EH (cell line): ENCODE measurements at regions not wholly inside any gene's neighbourhood (a gene's known extent, or its start where the extent isn't known, plus 50 kb on each side); places are given as distances from the start of the nearest gene placed in this dataset.
"Not testable (repeated sequence)": the region's sequence is repeated elsewhere in the genome, so short reads cannot be mapped to it uniquely, and the experiment has no call there.

Experiments
- DNase-seq: peaks from one replicate; pipeline ENCODE4 v3.0.0-alpha.2; 2015; ENCODE audit warnings: low read depth

GRCh38 chr6:165008971-165009370 lies 300.4 kb downstream of the C6orf118 start:
- DNase-seq = no peak

GRCh38 chr6:165002866-165003265 lies 306.5 kb downstream of the C6orf118 start:
- DNase-seq = no peak

GRCh38 chr6:165002358-165002757 lies 307.0 kb downstream of the C6orf118 start:
- no peak for DNase-seq

GRCh38 chr6:165001502-165002157 lies 307.8 kb downstream of the C6orf118 start:
- DNase-seq = no peak

- no peak for DNase-seq
Measured at GRCh38 chr6:164998297-164998696, 311.1 kb downstream of the C6orf118 start.

GRCh38 chr6:164996838-164997237 lies 312.6 kb downstream of the C6orf118 start:
- no peak for DNase-seq

GRCh38 chr6:164991573-164991972 lies 317.8 kb downstream of the C6orf118 start:
- DNase-seq = no peak

GRCh38 chr6:164990901-164991300 lies 318.5 kb downstream of the C6orf118 start:
- DNase-seq = no peak

- no peak for DNase-seq
Measured at GRCh38 chr6:164982389-164982788, 327.0 kb downstream of the C6orf118 start.

GRCh38 chr6:164967102-164967501 lies 342.3 kb downstream of the C6orf118 start:
- no peak for DNase-seq

GRCh38 chr6:164962805-164963204 lies 346.6 kb downstream of the C6orf118 start:
- DNase-seq = no peak

GRCh38 chr6:164947164-164947563 lies 362.2 kb downstream of the C6orf118 start:
- no peak for DNase-seq

- DNase-seq = no peak
Measured at GRCh38 chr6:164942271-164942670, 367.1 kb downstream of the C6orf118 start.

- DNase-seq = not testable (repeated sequence)
Measured at GRCh38 chr6:164933238-164933794, 376.1 kb downstream of the C6orf118 start.

- DNase-seq = no peak
Measured at GRCh38 chr6:164929408-164929977, 379.9 kb downstream of the C6orf118 start.

- no peak for DNase-seq
Measured at GRCh38 chr6:164928728-164929407, 380.5 kb downstream of the C6orf118 start.

- DNase-seq = no peak
Measured at GRCh38 chr6:164928057-164928727, 381.2 kb downstream of the C6orf118 start.

- DNase-seq = peak; percentile 45
Measured at GRCh38 chr6:164927288-164928056, 381.9 kb downstream of the C6orf118 start.

- DNase-seq = no peak
Measured at GRCh38 chr6:164926686-164927085, 382.7 kb downstream of the C6orf118 start.

- no peak for DNase-seq
Measured at GRCh38 chr6:164925681-164926530, 383.5 kb downstream of the C6orf118 start.

- no peak for DNase-seq
Measured at GRCh38 chr6:164924674-164925073, 384.7 kb downstream of the C6orf118 start.
